GM19035 (cell line): ENCODE measurements at regions not wholly inside any gene's neighbourhood (a gene's known extent, or its start where the extent isn't known, plus 50 kb on each side); places are given as distances from the start of the nearest gene placed in this dataset.
A peak's percentile ranks its signal among the peaks of the same experiment; 100 is the strongest.

ENCODE experiments used
- ATAC-seq: cut with Tn5 transposase; IDR thresholded peaks from one replicate; pipeline ENCODE4 v1.9.1; 2021; ENCODE audit not compliant: unreplicated experiment

GRCh38 chr1:219405531-219406331 is 207.2 kb downstream of the ZC3H11B start:
- ATAC-seq: no peak

GRCh38 chr1:219404629-219405028 is 208.3 kb downstream of the ZC3H11B start:
- no peak for ATAC-seq

DNA sequence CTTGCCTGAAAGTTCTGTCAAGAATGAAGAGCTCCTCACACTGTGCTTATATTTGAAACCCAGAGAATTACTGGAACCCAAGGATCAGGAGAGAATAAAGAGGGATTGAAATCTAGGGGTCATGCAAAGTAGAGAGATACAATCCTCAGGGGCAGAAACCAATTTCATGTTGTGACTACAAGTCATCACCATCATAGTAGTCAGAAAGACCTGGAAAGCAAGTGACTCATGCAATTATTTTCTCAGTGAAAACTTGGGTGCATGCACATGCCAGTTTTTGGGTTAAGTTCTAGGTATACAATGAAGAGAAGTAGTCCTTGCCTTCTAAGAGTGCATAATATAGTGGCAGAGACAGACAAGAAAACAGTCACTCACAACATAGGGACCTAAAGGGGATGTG is 210.0 kb downstream of the ZC3H11B start:
- no peak for ATAC-seq

- no peak for ATAC-seq
Measured at GRCh38 chr1:219401724-219402625, 210.9 kb downstream of the ZC3H11B start.

DNA sequence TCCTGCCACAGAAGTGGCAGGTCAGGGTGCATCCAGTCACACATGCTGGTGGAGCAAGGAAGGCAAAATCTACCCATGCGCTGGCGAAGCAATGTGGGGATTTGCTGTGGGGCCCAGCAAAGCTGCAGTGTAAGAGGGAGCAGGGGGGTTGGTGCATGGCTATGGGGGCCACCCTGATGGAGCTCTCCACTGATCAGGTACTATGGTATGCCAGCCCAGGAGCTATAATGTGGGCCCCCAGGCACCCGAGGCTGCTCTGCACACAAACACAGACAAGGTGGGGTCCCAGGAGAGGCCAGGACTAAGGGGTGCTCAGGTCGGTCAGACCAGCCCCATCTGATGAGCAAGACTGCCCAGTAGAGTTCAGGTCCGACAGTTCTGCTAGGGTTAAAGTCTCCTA is 213.5 kb downstream of the ZC3H11B start:
- ATAC-seq: no peak

- ATAC-seq: no peak
Measured at GRCh38 chr1:219398815-219399396, 214.0 kb downstream of the ZC3H11B start.

DNA sequence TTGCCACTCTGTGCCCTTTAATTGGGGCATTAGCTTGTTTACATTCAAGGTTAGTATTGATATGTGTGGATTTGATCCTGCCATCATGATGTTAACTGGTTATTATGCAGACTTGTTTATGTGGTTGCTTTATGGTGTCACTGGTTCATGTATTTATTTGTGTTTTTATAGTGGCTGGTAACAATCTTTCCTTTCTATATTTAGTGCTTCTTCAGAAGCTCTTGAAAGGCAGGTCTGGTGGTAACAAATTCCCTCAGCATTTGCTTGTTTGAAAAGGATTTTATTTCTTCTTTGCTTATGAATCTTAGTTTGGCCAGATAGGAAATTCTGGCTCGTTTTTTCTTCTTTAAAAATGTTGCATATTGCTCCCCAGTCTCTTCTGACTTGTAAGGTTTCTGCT is 215.4 kb downstream of the ZC3H11B start:
- no peak for ATAC-seq

GRCh38 chr1:219391297-219391696 is 217.6 kb downstream of the LYPLAL1 start:
- ATAC-seq: peak; percentile 49

GRCh38 chr1:219387211-219387610 is 213.5 kb downstream of the LYPLAL1 start:
- ATAC-seq: no peak

- peak; percentile 97 for ATAC-seq
Measured at GRCh38 chr1:219385787-219386427, 212.2 kb downstream of the LYPLAL1 start.

DNA sequence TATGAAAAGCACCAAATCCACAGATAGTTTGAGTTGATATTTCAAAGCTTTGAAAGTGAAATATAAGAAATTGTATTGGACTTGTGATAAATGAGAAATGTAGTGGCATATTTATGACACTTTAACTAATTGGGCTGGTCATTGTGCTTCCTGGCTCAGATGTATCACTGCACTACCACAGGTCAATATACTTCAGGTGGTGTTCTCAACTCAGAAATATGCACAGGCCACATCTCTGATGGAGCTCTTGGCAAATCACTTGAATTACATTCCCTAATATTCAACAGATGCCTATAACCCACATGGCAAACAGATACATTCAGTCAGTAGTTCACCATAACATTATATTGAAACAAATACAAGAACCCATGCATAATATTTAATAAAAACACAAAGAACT is 209.6 kb downstream of the LYPLAL1 start:
- no peak for ATAC-seq

DNA sequence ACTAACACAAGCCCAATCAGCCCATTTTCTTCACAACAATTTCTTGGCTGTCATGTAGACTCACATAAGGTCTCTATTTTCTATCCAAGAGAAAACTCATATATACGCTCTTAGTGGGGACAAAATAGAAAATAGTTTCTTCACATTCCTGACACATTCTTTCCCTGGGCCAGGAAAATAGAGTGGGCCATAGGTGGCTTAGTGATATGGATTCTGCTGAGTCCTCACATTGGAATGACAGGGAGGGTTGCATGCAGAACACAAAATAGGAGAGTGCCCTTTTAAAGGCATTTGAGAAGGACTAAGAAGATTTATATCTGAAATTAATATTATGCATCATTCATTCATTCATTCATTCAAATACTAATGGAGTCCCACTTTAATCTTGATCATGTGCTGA is 207.7 kb downstream of the LYPLAL1 start:
- ATAC-seq: no peak

GRCh38 chr1:219380463-219380862 is 206.8 kb downstream of the LYPLAL1 start:
- no peak for ATAC-seq

DNA sequence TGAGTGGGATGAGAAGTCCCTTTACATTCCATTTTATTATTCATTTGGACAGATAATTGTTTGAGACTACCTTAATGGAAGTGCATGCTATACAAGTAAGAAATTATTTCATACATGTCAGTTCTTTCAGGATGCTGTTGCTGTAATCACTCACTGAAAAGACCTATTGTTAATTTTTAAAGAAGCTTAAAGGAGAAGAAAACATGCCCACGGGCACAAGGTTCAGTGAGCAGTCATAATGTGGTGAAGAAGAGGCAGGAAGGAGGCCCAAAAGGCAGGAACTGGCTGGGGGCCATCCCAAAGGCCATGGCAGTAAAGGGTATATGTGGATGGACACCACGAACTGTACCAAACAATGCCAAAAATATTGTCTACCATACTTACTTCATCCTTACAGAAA is 206.0 kb downstream of the LYPLAL1 start:
- no peak for ATAC-seq

- no peak for ATAC-seq
Measured at GRCh38 chr1:219374636-219375035, 201.0 kb downstream of the LYPLAL1 start.

DNA sequence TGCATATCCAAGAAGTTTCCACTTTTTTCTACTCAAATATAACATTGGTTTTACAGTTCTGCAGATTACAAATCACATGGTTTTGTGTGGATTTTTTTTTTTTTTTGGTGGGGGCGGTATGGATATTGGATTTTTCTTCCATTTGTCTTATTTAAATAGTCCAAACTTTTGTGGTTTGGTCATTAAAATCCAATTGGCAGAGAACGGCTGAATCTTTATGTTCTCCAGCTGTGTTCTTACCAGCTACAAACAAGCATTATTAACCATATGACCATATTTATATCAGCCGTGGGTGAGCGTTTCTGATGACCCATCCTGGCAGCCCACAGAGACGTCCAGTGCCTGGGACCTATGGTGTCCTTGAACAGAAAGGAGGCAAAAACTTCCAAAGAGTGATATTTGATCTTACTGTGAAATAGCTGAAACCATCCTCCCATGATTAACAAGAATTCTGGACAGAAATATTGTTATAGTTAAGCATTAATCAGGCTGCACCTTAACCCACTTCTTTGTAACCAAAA is 200.4 kb downstream of the LYPLAL1 start:
- ATAC-seq: no peak

GRCh38 chr1:219373616-219373935 is 199.9 kb downstream of the LYPLAL1 start:
- ATAC-seq: no peak

- ATAC-seq: no peak
Measured at GRCh38 chr1:219372916-219373615, 199.4 kb downstream of the LYPLAL1 start.

- no peak for ATAC-seq
Measured at GRCh38 chr1:219371471-219371870, 197.8 kb downstream of the LYPLAL1 start.

GRCh38 chr1:219367496-219367895 is 193.8 kb downstream of the LYPLAL1 start:
- no peak for ATAC-seq

GRCh38 chr1:219365451-219365850 is 191.8 kb downstream of the LYPLAL1 start:
- ATAC-seq: no peak
